HEK293T (cell line): ENCODE measurements at regions not wholly inside any gene's neighbourhood (a gene's known extent, or its start where the extent isn't known, plus 50 kb on each side); places are given as distances from the start of the nearest gene placed in this dataset.

Experiments
- BHLHE40 ChIP-seq: fragments of 450-650 bp; IDR thresholded peaks from 2 replicates; pipeline ENCODE4 v1.6.1; 2016; ENCODE audit warnings: mild to moderate bottlenecking, moderate library complexity, borderline replicate concordance
- FOXM1 ChIP-seq: fragments of 450-650 bp; IDR thresholded peaks from 2 replicates; pipeline ENCODE4 v1.6.1; 2017; ENCODE audit warnings: mild to moderate bottlenecking, borderline replicate concordance
- HDGF ChIP-seq: fragments of 450-650 bp; IDR thresholded peaks from 2 replicates; pipeline ENCODE4 v1.6.1; 2017; ENCODE audit warnings: antibody characterized with exemption, borderline replicate concordance
- L3MBTL2 ChIP-seq: fragments of 450-650 bp; conservative IDR thresholded peaks from 2 replicates; pipeline ENCODE4 v1.6.1; 2016; ENCODE audit warnings: mild to moderate bottlenecking
- NFRKB ChIP-seq: fragments of 450-650 bp; IDR thresholded peaks from 2 replicates; pipeline ENCODE4 v1.6.1; 2016; ENCODE audit warnings: mild to moderate bottlenecking, moderate library complexity
- SUZ12 ChIP-seq: fragments of 450-650 bp; IDR thresholded peaks from 2 replicates; pipeline ENCODE4 v1.6.1; 2016; ENCODE audit warnings: mild to moderate bottlenecking
- TARDBP ChIP-seq: fragments of 450-650 bp; IDR thresholded peaks from 2 replicates; pipeline ENCODE4 v1.6.1; 2016
- ZNF384 ChIP-seq: fragments of 450-650 bp; IDR thresholded peaks from 2 replicates; pipeline ENCODE4 v1.6.1; 2016

GRCh38 chr10:4132216-4132556, 347.2 kb upstream of the KLF6 start:
- TF ChIP-seq ZNF384: no peak
- no peak for TF ChIP-seq HDGF
- no peak for TF ChIP-seq FOXM1
- no peak for TF ChIP-seq L3MBTL2
- TF ChIP-seq BHLHE40: no peak
- no peak for TF ChIP-seq NFRKB
- TF ChIP-seq TARDBP: no peak
- no peak for TF ChIP-seq SUZ12
